ENCODE measurements at regions not wholly inside any gene's neighbourhood (a gene's known extent, or its start where the extent isn't known, plus 50 kb on each side); places are given as distances from the start of the nearest gene placed in this dataset.
"Not testable (repeated sequence)": the region's sequence is repeated elsewhere in the genome, so short reads cannot be mapped to it uniquely, and the experiment has no call there.

DNA sequence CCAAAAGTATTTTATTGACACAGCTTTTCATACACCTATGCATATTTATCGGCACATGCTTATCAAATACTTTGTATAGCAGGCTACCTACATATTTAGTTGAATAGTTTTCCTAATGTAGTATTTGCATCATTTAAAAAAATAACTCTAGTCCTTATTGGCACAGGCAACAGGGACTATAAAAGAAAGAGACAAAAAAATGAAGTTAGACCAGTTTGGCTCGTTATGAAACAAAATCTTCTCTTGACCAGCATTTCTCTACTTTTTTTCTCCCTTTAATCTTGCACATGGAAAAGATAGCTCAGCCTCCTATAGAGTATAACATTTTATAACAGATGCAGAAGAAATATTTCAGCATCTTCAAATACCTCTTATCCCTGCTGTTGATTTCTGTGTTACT lies 794.8 kb upstream of the MIR17HG start:
- no peak for DNase-seq

DNA sequence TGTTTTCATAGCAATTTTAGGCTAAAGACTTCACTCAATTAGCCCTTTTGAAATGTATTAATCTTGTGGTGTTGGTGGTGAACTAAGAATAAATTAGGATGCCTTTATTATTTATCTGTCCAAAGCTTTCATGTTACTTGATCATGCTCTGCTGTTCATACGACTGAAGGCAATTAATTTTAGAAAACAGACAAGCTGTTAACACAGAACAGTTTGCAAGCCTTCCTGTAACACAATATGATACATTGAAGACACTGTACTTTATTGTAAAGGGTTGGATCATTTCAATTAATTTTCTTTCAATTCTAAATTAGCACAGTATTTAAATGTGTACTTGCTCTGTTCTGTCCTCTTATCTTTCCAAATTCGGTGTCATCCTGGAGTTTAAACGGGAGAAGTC lies 794.3 kb upstream of the MIR17HG start:
- no peak for DNase-seq

DNA sequence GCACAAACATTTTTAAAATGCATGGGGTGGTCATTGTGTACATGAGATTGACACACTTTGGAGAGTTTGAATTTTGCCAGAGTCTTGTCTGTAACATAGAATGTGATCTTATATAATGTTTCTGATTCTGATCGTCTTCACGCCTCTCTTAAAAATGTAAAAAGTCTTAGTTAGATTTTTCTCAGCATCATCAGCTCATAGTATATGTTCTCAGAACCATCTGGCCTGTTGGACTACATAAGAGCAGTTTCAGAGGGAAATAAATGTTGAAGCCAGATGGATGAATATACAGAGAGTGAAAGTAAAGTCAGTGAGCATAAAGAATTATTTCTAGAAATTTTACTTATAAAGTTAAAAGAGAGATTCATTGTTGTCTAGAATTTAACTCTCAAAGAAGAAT lies 789.9 kb upstream of the MIR17HG start:
- no peak for DNase-seq

DNA sequence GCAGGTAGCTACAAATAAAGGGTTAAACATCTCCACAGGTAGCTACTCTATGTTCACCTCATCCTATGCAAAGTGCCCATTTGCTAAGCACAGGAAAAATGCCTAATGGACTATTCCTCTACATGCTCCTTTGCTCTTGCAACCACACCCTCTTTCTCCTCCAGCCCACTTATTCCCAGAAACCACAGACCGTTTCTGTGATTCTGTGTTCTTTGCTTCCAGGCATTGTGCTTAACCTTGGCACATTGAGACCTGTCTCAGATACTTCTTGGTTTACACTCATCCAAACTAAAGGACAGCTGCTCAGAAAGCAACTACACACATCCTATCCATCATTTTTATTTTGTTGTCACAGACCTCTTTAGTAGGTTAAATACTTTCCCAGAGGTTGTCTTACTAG lies 785.0 kb upstream of the MIR17HG start:
- no peak for DNase-seq

- no peak for DNase-seq
Measured at GRCh38 chr13:90564096-90564495, 783.4 kb upstream of the MIR17HG start.

GRCh38 chr13:90564566-90564965 lies 782.9 kb upstream of the MIR17HG start:
- DNase-seq, result no peak

DNA sequence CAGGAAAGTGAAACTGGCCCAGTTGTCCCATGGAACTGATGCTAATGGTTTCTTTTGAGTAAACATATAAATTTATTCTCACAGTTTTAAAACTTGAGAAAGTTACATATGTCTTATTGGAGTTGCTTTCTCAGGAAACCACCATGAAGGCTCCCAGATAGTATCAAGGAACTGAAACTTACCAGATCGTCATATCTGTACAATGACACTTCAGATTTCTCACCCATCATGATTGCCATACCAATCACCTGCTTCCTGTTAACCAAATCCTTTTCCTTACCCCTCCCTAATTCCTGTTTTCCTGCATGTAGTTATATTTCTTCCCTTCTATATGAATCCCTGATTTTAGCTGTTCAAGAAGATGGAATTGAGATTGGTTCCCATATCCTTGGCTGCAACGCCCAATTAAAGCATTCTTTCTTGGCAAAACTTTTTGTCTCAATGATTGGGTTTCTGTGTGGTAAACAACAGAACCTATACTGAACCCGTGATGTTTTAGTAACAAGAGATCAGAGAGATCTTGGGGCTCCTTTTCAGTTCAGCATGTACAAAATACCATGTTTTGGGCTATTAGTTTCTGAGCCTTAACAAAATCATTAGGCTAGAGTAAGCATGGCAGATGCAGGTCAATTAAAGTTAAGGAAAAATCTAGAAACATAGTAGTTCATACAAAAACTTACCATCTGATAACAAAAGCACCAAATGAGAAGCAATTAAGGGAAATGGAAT lies 781.3 kb upstream of the MIR17HG start:
- DNase-seq, result no peak

DNA sequence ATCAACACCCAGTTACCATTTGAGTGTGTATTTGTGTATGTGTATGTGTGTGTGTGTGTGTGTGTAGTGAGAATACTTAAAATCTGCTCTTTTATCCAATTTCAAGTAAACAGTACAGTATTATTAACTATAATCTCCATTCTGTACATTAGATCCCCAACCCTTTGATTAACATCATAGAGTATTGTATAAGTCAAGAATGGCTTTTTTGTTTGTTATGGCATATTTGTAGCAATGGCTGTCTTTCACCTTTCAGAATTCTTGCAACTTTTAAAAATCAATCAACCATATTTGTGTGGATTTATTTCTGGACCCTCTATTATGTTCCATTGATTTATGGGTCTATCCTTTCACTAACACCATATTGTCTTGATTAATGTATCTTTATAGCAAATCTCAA lies 779.3 kb upstream of the MIR17HG start:
- no peak for DNase-seq

GRCh38 chr13:90576067-90576466 lies 771.4 kb upstream of the MIR17HG start:
- DNase-seq, result no peak

DNA sequence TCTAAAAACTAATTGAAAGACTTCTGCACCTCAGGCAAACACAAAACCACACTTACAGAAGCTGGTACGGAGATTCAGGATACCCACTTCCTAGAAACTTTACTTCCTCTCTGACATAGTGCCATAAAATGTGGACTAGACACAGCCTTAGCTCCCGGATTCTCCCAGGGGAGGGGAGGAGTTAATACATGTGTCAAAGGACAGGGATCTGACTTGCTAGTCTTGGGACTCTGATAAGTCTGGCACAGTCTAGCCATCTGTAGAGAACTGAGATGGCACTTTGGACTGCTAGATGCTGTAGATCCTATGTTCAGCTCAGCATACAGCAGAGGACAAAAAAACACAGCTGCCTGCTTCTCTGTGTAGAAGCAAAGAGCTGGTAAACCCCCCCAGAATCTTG lies 769.8 kb upstream of the MIR17HG start:
- no peak for DNase-seq

DNA sequence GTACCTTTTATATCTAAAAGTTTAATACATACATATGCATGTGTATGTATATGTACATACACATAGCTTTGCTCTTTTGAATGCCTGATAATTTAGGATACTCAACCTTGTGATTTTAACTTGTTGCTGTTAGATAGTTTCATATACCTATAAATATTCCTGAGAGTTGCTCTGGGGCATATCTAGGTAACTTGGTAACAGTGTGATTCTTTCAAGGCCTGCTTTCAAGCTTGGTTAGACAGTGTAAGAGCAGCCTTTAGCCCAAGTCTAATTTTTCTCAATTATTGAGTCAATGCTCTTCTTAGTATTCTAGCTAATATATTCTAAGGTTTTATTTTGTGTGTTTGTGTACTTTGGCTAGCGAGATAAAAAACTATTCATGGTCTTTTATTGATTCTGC lies 762.1 kb upstream of the MIR17HG start:
- DNase-seq, result no peak

GRCh38 chr13:90591260-90591926 lies 756.1 kb upstream of the MIR17HG start:
- no peak for DNase-seq

GRCh38 chr13:90591927-90592268 lies 755.6 kb upstream of the MIR17HG start:
- no peak for DNase-seq

- no peak for DNase-seq
Measured at GRCh38 chr13:90592943-90593342, 754.5 kb upstream of the MIR17HG start.

- DNase-seq, result no peak
Measured at GRCh38 chr13:90594681-90595080, 752.8 kb upstream of the MIR17HG start.

GRCh38 chr13:90605664-90606063 lies 741.8 kb upstream of the MIR17HG start:
- no peak for DNase-seq

- DNase-seq, result not testable (repeated sequence)
Measured at GRCh38 chr13:90606921-90607320, 740.6 kb upstream of the MIR17HG start.

DNA sequence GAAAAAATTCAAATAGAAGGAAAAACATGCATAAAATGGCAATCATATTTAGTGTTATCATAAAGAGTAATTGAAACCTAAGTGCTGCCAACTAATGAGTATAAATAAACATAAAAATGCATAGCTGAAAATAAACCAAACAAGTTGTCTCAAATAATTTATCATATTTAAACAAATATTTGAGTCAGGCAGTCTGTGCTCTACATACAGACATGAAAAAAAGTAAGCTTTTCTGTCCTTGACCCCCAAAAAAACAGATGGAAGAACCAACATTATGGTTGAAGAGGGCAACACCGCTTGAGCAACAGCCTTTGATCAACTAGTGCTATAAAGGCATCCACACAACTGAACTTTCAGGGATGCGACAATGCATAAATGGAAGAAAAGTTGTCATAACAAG lies 735.1 kb upstream of the MIR17HG start:
- no peak for DNase-seq

- DNase-seq, result no peak
Measured at GRCh38 chr13:90613076-90613795, 734.3 kb upstream of the MIR17HG start.

GRCh38 chr13:90615236-90615635 lies 732.3 kb upstream of the MIR17HG start:
- no peak for DNase-seq

DNA sequence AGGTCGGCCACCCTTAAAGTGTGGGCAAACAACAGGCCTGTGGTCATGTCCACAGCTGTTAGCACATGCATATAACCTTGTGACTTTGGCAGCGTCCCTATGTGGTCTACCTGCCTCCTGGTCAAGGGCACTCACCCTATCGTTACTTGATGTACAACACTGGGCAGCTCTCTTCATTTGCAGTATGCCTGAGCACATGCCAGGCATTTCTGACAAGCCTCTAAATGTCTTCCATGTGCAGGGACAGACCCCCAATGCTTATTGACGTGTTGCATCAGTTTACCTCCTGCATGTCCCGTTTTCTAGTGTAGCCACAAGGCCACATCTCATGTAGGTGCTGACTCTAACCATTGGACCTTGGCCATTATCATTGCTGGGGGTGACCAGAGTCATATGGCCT lies 731.7 kb upstream of the MIR17HG start:
- DNase-seq, result no peak

GRCh38 chr13:90618133-90618532 lies 729.4 kb upstream of the MIR17HG start:
- DNase-seq, result no peak

DNA sequence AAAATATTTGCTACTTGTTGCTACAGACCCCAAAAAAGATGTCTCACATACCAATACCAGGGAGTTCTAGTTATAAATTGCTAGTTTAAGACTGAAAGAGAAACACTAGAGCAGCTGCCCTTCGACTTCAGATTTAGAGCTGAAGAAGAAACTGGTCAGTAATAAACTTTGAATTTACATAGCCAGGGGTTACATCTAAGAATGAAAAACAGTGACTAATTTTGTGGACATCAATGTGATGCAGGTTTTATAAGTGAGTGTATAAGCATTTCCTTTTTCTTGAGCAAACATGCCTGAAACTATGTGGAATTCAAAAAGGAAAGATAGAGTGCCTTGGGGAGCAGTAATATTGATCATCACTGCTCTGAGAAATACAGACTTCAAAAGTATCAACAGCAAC lies 724.9 kb upstream of the MIR17HG start:
- DNase-seq, result no peak
